Left colon (tissue), 2 donors: ENCODE measurements at regions not wholly inside any gene's neighbourhood (a gene's known extent, or its start where the extent isn't known, plus 50 kb on each side); places are given as distances from the start of the nearest gene placed in this dataset.
A peak's percentile ranks its signal among the peaks of the same experiment; 100 is the strongest.

ENCODE experiments used
- ATAC-seq: fragments of 200-7000 bp; cut with Tn5 transposase; one replicate; pipeline ENCODE4 v1.9.1; 2020; ENCODE audit warnings: mild to moderate bottlenecking, moderate library complexity
- DNase-seq, 2 donors: peaks; one replicate each; pipeline ENCODE4 v3.0.0-alpha.2; 2020
- intact Hi-C, 2 donors: fragments of 100-400 bp; cut with DNase I in 1 of 2; cut with micrococcal nuclease in 1 of 2; formaldehyde crosslinking; loops; one replicate each; pipeline versions ENCODE4 v1.11.2 to v1.14.0; 2022; cut with DNase I, micrococcal nuclease
- donor health status: DM: no; HTN: no; CAD: no.
- donor health status: DM: yes; HTN: yes; CAD: no.

DNA sequence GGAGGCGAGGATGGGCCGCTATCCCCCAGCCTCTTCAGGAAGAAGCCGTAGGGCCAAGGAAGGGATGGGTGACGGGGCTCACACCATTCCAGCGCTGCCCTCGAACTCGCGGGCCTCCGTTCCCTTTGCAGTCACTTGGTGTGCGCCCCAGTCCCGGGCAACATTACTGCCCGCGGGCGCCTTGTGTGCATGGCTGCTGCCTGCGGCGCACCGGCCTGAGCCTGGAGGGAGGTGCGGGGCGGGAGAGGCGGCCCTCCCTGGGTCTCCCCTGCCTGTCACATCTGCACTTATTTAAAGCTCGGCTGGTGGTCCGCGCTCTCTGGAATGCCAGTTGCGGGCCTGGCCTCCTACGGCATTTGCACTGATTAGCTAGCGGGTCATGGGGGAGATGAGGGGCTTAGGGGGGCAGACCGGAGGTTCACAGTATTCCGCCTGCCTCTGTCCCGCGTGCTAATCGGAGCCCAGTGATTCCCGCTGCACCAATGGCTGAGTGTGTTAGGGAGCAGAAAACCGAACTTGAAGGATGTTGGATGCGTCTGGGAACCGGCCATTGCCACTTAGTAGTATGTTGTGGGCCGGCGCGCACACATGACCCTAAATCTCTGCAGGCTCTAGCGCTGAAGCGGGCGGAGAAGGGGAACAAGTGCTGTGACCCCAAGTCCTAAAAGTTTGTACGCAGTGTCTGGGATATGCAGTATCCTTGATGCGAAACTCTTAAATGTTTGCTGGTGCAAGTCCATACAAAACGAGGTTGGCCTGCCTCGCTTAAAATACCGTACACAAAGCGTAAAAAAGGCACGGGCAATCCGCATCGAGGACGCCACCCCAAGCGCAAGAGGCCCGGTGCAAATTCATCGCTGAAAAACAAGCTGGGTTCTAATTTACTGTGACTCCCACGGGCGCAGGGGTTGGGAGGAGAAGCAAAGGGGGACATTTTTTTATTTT is 161.2 kb upstream of the SIX2 start:
- ATAC-seq (no peak), DNase-seq (no peak)
- intact Hi-C loops: no loop called here

DNA sequence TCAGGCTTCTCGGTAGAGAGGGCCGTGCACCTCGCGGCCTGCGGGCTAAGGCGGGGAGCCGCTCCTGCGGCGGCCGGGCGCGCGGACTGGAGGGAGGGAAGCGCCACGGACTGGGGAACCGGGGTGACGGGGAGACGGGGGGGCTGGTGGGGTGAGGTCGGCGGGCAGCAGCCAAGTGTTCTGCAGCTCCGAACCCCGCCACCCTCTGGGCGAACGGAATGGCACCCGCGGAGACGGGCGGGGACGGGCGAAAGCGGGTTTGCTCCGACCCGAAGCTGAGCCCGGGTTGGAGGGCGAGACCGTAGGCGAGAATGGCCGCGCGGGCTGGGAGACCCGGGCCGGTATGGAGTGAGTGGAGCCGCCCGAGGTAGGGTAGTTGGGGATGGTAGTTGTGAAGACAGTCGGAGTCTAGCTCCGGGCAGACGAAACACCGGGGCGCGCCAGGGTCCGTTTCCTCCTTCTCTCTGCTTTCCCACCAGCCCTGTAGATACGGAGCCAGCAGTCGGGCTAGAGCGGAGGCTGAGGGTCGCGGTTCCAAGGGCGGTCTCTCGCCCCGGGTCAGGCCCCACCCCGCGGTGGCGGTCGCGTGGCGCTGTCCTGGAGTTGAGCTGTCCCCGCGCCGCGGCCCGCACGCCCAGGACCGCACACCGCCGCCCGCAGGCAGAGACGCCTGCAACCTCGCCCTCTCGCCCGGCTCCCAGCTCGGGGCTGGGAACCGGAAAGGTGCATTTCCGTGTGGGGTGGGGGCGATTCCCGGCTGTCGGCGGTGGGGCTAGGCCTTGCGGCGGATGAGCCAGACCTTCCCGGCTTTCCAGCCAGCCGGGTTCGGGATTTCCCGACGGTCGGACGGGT is 160.3 kb upstream of the SIX2 start:
- intact Hi-C loops: no loop called here
- peak in 1 of 2 donors; percentile 15 for DNase-seq

DNA sequence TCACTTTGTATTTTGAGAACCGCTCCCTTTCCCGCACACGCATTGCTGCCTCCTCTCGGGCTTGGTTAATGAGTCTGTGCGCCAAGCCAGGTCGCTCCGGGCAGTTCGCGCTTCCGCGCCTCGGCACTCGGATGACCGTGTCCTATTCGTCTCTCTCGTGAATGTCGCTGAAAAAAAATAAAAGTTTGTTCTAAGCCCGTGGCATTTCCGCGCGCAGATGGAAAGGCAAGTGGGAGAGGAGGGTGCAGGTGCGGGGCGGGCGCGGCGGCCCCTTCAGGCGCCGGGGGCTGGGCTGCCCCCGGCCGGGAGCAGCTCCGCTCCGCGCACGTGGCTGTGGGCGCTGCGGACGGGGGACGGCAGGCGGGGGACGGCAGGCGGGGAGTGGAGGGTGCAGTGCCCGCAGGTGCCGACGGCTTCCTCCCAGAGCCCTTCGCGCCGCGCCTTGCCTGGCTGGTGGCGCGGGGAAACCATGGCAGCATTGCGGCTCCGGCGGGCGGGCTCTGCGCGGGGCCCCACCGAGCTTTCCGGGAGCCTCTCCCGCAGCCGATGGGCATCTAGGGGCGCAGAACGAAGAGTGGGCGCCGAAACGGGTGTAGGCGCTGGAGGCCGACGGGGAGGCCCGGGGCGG is 159.6 kb upstream of the SIX2 start:
- ATAC-seq: peak; percentile 22
- intact Hi-C loops: no loop called here
- peak in 1 of 2 donors; percentile 13 for DNase-seq

More for the DNA sequence above, 160.3 kb upstream of the SIX2 start:
- peak; percentile 47 for ATAC-seq

DNA sequence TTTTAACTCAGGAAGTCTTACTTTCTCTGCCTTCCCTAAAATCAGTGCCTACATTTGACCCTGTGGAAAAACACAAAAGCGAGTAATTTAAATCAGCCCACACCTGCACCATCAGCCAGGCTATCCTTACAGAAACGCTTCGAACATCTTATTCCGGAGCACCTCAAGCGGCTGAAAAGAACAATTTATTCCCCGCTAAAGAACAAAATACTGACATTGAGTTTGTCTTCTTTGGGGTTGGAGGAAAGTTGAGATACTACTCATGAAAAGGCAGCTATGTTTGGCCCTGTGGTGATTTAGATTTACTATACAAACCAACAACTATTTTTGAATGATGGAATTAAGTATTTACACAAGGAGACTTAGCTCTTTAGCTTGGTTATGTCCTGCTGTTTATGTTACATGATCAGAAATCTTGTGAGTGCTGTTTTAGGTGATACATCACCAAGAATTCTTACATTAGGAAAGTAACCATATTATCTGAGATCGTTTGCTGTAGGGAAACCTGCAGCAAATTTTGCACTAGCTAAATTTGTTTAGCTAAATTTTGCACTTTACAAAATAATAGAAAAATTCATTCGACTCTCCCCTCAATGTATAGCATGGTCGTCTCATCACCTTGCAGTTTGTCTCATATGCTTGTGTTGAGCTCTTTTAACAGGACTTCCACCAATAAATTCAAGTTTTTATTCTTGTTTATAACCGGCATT is 158.8 kb upstream of the SIX2 start:
- ATAC-seq (no peak), DNase-seq (no peak)
- intact Hi-C loops: no loop called here

DNA sequence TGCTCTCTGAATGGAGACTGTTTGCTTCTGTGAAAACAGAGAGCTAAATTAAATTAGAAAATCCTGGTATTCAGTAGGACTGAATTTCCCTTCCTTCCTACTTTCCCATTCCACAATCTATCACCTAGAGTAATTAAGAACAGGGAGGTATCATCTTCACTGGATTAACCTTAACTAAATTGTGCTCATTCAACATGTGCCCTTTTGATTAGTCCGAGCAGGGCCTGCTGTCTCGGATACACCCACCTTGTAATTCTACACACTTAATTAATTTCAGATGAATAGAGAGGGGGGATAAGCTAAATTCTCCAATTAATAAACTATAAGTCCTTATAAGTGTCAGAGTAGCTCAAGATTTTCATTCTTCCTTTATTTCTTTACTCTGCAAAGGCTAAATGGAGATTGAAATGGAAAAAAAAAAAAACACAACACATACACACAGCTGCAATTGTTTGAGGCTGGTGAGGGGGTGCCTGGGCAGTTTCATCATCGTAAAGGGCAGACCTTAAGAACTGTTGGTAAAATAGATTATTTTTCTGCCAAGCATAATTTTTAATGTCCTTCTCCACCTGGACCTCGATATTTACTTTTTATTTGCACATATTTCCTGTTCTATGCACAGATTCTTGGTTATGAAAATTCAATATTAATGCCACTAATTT is 157.1 kb upstream of the SIX2 start:
- no peak for ATAC-seq
- intact Hi-C loops: no loop called here

DNA sequence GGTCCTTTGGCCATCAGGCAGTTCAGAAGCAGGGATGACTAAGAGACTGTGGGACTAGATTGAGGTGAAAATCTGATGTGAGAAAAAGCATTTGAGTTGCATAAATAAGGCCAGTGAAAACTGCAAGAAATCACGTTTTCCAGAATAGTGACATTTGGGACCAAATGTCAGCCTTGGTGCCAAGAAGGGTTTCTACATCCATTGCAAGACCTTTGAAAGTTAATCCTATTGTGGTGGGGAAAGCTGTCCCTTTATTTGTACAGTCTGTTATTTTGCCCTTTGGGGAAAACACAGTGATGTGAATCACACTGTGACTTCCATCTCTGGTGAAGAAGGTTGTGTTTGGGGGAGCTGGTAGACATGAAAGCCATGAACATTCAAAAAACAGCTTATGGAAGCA is 153.5 kb upstream of the SIX2 start:
- DNase-seq (no peak), ATAC-seq (no peak)
- intact Hi-C loops: no loop called here

More for the DNA sequence above, 157.1 kb upstream of the SIX2 start:
- no peak for DNase-seq

DNA sequence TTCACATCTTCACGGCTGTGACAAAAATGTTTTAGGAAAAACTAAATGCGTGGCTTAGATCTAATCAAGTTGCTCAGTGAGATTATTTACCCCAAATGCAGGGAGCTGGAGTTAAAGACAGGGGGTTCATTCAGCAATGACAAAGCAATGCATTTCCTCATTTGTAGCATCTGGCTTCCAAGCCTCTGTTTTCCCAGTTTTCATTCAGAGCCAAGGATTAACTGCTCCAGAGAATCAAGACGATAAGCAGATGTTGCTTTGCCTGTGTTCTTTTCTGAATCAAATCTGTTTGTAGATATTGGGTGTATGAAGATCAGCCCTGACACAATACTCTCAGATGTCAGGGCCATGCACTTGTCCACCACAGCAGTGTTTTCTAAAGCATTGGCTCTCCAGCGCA is 147.4 kb upstream of the SIX2 start:
- intact Hi-C loops: no loop called here
- ATAC-seq (no peak), DNase-seq (no peak)

DNA sequence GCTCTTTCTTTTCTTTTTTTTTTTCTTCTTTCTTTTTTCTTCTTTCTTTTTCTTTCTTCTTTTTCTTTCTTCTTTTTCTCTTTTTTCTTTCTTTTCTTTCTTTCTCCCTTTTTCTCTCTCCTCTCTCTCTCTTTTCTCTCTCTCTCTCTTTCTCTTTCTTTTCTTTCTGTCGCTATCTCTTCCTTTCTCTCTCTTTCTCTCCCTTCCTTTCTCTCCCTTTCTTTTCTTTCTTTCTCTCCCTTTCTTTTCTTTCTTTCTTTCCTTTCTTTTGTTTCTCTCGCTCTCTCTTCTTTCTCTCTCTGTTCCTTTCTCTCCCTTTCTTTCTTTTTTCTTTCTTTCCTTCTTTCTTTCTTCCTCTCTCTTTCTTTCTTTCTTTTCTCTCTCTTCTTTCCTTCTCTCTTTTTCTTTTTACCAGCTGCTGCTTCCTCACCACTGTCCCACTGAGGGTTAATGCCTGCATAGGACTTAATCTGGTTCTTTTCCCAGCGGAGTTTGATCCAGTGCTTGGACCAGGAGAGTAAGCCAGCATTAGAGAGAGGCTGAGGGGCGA is 145.4 kb upstream of the SIX2 start:
- no peak for DNase-seq
- ATAC-seq: no peak
- intact Hi-C loops: no loop called here

DNA sequence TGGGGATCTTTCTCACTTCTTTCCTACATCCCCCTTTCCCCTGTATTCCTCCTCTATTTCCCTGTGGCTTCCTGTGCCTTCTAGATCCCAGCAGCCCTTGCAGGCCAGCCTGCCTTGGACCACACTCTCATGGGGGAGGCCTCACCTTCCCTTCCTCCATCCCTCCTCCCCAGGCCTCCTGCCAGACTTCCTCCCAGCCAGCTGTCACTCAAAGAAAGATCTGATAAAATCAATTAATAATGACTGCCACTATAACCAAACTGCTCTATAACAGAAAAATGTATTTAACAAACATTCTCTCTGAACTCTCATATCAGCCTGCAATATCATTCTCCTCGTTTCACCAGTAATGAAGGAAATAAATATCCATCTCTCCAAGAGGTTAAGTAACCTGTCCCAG is 144.9 kb upstream of the SIX2 start:
- DNase-seq (no peak), ATAC-seq (no peak)
- intact Hi-C loops: no loop called here

DNA sequence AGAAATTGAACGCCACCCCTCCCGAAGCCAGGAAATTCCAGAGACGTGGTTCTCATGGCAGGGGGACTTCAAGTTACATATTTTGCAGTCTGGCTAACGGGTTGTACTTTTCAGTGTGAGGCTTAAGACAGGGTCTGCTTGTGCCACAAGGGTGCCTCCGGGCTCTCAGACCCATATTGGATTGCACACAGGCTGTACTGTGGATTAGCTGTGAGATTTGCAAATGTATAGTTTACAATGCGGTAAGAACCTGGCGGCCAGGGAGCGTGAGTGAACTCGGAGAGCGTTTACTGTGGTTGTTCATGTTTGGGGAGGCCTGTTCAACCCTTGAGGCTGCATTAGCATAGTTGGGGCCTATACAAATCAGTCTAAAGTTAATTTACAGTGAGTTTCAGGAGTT is 143.9 kb upstream of the SIX2 start:
- DNase-seq: no peak
- no peak for ATAC-seq
- intact Hi-C loops: no loop called here

DNA sequence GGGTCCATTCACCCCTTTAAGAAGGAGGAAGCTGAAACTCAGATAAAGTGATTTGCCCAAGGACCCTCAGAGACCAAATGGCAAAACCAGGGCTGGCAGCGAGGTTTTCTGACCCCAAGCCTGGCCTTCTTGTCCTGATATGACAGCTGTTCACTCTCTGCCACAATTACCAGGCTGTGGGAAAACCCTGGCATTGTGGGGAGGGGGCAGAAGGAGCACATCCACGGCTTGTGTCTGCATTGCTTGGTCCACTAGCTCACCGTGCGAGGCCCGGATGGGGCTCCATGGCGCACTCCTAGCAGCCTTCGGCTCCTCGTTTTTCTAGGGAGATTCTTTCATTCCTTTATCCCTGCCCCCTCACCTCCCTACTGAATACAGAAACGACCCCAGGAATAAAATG is 143.4 kb upstream of the SIX2 start:
- no peak for DNase-seq
- no peak for ATAC-seq
- intact Hi-C loops: no loop called here

DNA sequence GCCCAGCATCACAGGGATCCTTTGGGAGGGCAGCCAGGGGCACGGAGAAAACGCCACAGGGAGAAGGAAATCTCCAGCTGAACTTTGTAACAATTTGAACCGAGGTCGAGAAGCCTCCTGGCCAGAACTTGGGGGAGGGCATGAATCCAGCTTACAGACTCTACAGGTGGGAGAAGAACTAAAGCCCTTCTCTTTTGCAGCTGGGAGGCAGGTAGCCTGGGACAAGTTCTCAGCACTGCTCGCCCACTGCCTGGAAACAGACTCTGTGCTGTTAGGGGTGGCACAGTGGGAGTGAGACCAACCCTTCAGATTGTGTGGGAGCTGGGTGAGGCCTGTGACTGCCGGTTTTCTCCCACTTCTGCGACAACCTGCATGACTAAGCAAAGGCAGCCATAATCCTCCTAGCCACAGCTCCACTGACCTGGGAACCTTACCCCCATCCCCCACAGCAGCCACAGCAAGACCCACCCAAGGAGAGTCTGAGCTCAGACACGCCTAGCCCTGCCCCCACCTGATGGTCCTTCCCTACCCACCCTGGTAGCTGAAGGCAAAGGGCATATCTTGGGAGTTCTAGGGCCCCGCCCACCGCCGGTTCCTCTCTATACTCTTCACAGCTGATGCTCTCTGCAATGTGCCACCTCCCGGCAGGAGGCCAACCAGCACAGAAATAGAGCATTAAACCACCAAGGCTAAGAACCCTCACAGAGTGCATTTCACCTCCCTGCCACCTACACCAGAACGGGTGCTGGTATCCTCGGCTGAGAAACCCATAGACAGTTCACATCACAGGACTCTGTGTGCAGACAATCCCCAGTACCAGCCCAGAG is 136.0 kb upstream of the SIX2 start:
- ATAC-seq: no peak
- no peak for DNase-seq
- intact Hi-C loops: no loop called here

DNA sequence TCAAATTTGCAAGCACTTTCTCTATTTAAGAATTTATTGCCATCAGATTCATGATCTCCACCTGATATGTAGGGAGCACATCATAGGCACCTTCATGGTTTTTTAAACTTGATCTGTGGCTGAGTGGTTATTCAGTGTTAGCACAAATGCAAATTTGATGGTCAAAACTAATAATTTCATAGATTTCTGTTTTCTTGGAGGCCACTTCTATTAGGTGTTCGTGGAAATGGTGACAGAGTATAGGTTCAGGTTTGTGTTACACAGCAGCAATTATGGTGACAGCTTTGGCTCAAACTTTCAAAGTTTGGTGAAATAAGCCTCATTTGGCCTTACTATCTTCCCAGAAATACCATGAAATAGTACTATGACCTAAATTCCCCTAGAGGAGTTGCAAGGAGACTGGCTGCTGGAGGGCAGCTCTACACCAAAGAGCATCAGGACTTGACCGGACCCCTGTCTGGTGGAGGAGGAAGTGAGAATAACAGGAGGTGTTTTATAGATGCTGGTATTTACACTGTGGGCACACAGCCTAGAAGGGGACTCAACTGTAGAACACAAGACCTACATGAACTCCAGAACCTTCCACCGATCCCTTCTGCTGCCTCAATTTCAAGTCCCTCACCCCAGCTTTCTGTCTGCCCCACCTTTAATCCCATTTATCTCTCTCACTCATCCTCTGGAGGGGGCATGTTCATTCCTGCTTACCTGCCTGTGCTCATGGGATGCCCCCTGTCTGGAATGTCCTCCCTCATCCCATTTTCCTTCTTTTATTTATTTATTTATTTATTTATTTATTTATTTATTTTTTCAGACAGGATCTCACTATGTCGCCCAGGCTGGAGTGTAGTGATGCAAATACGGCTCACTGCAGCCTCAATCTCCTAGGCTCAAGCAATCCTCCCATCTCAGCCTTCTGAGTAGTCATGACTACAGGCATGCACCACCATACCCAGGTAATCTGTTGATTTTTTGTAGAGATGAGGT is 132.9 kb upstream of the SIX2 start:
- ATAC-seq (peak; percentile 26), DNase-seq (no peak)
- intact Hi-C loops: no loop called here

DNA sequence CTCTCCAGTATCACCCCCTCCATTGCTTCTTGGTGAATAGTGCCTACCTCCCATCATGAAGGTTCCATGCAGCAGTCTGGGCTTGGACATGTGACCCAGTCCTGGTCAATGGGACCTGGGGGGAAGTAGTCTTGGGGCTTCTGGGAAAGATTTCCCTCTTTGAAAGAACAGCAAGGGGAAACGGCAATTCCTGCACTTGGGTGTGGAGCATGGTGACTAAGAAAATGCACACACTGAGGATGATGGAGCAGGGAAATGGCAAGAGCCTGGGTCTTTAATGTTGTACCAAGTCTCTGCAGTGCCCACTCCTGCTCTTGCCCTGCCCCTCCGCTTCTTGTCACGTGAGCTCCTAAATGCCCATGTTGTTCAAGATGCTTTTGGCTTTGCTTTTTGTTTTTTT is 131.4 kb upstream of the SIX2 start:
- intact Hi-C loops: no loop called here
- ATAC-seq (no peak), DNase-seq (no peak)

DNA sequence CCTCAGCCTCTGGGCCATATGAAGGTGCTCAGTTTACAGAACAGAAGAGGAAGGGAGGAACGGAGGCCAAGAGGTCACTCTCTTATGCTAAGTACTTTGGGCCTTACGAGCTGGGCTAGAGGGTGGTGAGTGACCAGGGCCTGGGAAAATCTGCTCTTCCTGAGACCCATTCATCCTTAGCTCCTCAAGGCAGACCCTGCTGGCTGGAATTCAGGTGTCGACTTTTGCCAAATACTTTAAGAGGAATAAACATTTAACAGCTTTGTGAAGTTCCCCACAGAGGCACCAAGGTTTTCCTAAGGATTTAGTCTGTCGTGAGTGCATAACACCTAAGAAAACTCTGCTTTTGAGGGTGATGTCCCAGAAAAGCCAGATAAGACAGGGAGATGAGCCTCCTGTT is 129.7 kb upstream of the SIX2 start:
- DNase-seq (no peak), ATAC-seq (no peak)
- intact Hi-C loops: no loop called here

DNA sequence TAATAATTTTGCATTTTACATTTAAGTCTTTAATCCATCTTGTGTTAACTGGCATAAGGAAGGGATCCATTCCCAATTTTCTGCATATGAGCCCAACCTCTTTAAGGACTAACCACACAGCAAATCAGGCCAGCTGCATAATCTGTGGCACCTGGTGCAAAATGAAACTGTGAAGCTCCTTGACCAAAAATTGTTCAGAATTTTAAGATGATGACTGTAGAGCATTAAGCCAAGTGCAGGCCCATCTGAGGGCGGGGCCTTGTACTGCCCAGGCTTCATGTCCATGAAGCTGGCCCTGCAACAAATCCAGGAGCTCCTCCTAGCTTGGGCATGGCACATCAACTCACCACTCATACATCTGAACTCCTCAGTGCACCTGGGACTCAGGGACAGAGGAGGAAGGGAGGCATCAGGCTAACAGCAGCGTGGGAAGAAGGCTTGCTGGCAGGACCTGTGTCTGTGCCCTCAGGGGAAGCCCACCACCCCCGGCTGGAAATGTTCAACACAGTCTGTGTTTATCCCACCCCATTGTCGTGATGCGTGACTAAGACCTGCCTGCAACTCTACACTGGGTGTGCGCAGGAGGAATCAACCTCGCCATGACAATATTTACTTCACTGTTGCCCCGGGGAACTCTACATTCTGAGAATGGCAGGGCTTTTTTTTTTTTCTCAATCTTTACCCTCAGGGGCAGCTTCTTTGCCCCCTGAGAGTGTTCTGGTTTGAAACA is 128.9 kb upstream of the SIX2 start:
- DNase-seq (no peak), ATAC-seq (no peak)
- intact Hi-C loops: no loop called here
